Breast epithelium (tissue), 4 donors: ENCODE measurements at regions not wholly inside any gene's neighbourhood (a gene's known extent, or its start where the extent isn't known, plus 50 kb on each side); places are given as distances from the start of the nearest gene placed in this dataset.

Experiments
- DNase-seq, 2 donors: peaks; one replicate each; pipeline ENCODE4 v3.0.0-alpha.2; 2019; ENCODE audit warnings: low spot score in 2 of 2
- H3K27ac ChIP-seq, 2 donors: fragments of 200-600 bp; sonication (generic) in 1 of 2; one replicate each; pipeline ENCODE4 v1.5.1; 2016 to 2019; ENCODE audit warnings: mild to moderate bottlenecking in 1 of 2
- H3K27me3 ChIP-seq, 2 donors: fragments of 200-600 bp; sonication (generic) in 1 of 2; one replicate each; pipeline versions ENCODE4 v1.5.1 to v1.6.0; 2017 to 2019; ENCODE audit warnings: control low read depth in 1 of 2, mild to moderate bottlenecking in 1 of 2
- H3K36me3 ChIP-seq: fragments of 200-600 bp; one replicate; pipeline ENCODE4 v1.5.1; 2019
- H3K4me1 ChIP-seq, 2 donors: fragments of 200-600 bp; sonication (generic); one replicate each; pipeline ENCODE4 v1.5.1; 2016 to 2019; ENCODE audit warnings: control low read depth in 1 of 2
- H3K4me3 ChIP-seq, 3 donors: fragments of 200-600 bp; sonication (generic); 1 replicate in 2 of 3; 2 replicates in 1 of 3; pipeline ENCODE4 v1.5.1; 2016 to 2019; ENCODE audit warnings: mild to moderate bottlenecking in 3 of 3, moderate library complexity in 2 of 3
- H3K9me3 ChIP-seq, 2 donors: fragments of 200-600 bp; sonication (generic) in 1 of 2; one replicate each; pipeline ENCODE4 v1.5.1; 2016 to 2019; ENCODE audit warnings: control low read depth in 1 of 2
- POLR2A ChIP-seq: fragments of 450-650 bp; IDR thresholded peaks from one replicate; pipeline ENCODE4 v1.6.1; 2016; ENCODE audit warnings: antibody characterized with exemption, mild to moderate bottlenecking, moderate library complexity
- POLR2AphosphoS5 ChIP-seq, 3 donors: sonication (generic); formaldehyde crosslinking; IDR thresholded peaks; one replicate each; pipeline ENCODE4 v1.6.1; 2017; ENCODE audit warnings: antibody characterized with exemption in 3 of 3
- intact Hi-C: fragments of 100-400 bp; cut with DNase I; formaldehyde crosslinking; loops from one replicate; pipeline ENCODE4 v1.15.1; 2023; ENCODE audit warnings: low total_unique reads
- TF ChIP-seq, protein P1 (sequence below), 3 donors: fragments of 450-650 bp; IDR thresholded peaks; one replicate each; pipeline ENCODE4 v1.5.1; 2016 to 2017; ENCODE audit warnings: antibody characterized with exemption in 3 of 3, mild to moderate bottlenecking in 3 of 3, moderate library complexity in 3 of 3

DNA sequence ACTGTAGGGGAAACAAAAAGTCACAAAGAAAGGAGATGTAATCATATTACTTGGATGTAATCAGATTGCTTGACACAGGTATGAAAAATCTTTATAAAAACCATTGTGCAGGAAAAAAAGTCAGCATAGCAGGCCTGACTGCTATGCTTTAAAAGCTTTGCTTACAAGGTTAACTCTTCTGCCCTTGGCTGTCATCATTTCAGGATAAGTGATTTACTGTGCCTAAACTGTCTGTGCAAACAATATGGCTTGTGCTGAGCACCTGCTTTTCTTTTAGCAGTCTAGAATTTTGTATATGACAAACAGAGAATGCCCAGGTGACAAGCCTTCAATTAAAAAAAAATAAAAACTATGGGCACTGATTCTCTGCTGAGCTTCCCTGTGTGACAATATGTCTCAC is 63.8 kb upstream of the PLEKHG7 start:
- Histone ChIP-seq H3K27ac (no peak overlapping the region), H3K4me3 (no peak overlapping the region), H3K9me3 (no peaks in the 10 kb centered on the region), H3K4me1 (no peaks in the 10 kb centered on the region), H3K36me3 (no peaks in the 10 kb centered on the region), H3K27me3 (no peaks in the 10 kb centered on the region)
- TF ChIP-seq, protein P1, sequence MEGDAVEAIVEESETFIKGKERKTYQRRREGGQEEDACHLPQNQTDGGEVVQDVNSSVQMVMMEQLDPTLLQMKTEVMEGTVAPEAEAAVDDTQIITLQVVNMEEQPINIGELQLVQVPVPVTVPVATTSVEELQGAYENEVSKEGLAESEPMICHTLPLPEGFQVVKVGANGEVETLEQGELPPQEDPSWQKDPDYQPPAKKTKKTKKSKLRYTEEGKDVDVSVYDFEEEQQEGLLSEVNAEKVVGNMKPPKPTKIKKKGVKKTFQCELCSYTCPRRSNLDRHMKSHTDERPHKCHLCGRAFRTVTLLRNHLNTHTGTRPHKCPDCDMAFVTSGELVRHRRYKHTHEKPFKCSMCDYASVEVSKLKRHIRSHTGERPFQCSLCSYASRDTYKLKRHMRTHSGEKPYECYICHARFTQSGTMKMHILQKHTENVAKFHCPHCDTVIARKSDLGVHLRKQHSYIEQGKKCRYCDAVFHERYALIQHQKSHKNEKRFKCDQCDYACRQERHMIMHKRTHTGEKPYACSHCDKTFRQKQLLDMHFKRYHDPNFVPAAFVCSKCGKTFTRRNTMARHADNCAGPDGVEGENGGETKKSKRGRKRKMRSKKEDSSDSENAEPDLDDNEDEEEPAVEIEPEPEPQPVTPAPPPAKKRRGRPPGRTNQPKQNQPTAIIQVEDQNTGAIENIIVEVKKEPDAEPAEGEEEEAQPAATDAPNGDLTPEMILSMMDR (IDR thresholded peaks at IDR 0.05) = no peak
- TF ChIP-seq POLR2A (no peak), POLR2AphosphoS5 (IDR thresholded peaks at IDR 0.05) (no peak)
- intact Hi-C loops = no loop called here
- no peak for DNase-seq

DNA sequence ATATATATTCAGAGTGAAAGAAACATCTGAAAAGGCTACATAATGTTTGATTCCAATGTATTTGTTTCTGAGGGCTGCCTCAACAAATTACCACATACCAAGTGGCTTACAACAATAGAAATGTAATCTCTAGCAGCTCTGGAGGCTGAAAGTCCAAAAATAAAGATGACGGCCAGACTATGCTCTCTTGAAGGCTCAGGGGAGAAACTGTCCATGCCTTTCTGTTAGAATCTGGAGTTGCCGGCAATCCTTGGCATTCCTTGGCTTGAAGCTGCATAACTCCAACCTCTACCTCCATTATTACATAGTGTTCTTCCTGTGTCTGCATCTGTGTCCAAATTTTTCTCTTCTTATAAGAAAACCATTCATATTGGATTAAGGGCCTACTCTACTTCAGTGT is 68.1 kb upstream of the PLEKHG7 start:
- intact Hi-C loops = no loop called here
- Histone ChIP-seq H3K36me3 (no peaks in the 10 kb centered on the region), H3K9me3 (no peaks in the 10 kb centered on the region), H3K4me3 (no peak overlapping the region), H3K27ac (no peak overlapping the region), H3K27me3 (no peaks in the 10 kb centered on the region), H3K4me1 (no peaks in the 10 kb centered on the region)
- DNase-seq = no peak
- TF ChIP-seq POLR2AphosphoS5 (IDR thresholded peaks at IDR 0.05) = no peak

DNA sequence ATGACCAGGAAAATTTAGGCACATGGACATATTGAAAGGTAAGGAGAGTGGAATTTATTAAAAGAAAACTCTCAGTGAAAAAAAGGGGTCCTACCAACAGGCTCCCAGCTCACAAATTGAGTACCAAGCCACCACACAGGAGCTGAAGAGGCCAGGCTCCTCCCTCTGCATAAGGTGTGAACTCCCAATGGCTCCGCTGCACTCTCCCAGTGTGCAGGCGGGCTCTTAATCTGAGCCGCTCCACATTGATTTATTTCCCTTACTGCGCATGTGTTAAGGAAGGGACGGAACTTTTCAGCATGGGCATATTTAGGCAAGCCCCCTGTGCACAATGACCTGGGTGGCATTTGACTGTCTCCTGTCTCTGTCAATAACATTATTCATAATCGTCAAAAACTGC is 68.6 kb upstream of the PLEKHG7 start:
- H3K27me3 ChIP-seq = no peaks in the 10 kb centered on the region

DNA sequence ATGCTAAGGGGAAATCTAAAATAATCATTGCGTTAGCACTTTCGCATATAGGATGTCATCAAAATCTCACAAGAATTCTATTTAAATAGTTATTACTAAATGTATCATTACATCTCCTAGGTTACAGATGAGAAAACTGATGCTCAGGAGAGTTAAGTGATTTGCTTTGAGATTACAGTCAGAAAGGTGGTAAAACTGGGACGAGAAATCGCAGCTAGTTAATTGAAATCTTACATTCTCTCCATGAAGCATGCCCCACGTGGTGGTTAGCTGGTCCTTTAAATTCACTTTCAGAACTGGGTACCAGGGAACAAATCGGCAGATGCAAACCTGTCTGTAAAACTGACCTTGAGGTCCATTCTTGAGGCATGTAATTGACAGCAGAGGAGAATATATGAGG is 71.8 kb upstream of the PLEKHG7 start:
- no peaks in the 10 kb centered on the region for H3K4me1 ChIP-seq
- TF ChIP-seq, protein P1 (IDR thresholded peaks at IDR 0.05) = no peak
- intact Hi-C loops = no loop called here
- no peaks in the 10 kb centered on the region for H3K27me3 ChIP-seq
- no peaks in the 10 kb centered on the region for H3K9me3 ChIP-seq
- no peak for DNase-seq
- H3K27ac ChIP-seq = no peak overlapping the region
- H3K4me3 ChIP-seq = no peak overlapping the region
- H3K36me3 ChIP-seq = no peaks in the 10 kb centered on the region

More for the DNA sequence above, 68.6 kb upstream of the PLEKHG7 start:
- Histone ChIP-seq H3K4me1 (no peaks in the 10 kb centered on the region), H3K27ac (no peak overlapping the region), H3K4me3 (no peak overlapping the region), H3K36me3 (no peaks in the 10 kb centered on the region), H3K9me3 (no peaks in the 10 kb centered on the region)
- TF ChIP-seq POLR2A = no peak
- TF ChIP-seq, protein P1 (IDR thresholded peaks at IDR 0.05) = no peak
- TF ChIP-seq POLR2AphosphoS5 (IDR thresholded peaks at IDR 0.05) = no peak
- intact Hi-C loops = no loop called here
- no peak for DNase-seq

DNA sequence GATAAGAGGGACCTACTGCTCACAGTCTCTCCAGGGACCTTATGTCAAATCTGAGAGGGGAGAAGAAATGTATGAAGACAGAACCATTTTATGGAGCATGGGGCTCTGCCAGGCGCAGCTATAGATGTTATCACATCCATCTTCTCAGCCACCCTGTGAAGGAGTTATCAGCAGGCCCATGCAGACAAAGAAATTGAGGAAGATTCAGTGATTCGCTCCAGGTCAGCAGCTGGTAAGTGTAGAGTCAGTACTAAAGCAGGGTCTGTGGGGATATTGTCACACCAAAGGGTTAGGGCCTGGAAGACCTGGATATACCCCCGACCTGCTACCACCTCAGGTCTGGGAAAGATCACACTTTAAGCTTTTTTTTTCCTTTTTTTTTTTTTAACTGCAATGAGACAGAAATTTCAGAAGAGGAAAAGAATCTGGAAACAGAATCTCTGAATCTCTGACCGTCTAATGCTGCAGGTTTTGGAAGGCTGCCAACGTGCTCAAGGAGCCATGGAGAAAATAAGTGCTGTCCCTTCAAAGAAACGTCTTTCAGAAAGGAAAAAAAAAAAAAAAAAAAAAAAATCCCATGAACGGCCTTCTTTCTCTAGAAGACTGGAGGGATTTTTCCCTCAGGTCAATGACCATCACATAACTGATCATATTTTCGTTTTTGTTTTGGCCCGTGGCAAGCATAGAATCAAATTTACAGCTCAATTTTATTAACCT is 73.3 kb upstream of the PLEKHG7 start:
- Histone ChIP-seq H3K4me3 (no peak overlapping the region), H3K9me3 (no peaks in the 10 kb centered on the region), H3K4me1 (no peaks in the 10 kb centered on the region), H3K36me3 (no peaks in the 10 kb centered on the region), H3K27me3 (no peaks in the 10 kb centered on the region), H3K27ac (no peak overlapping the region)
- no peak for TF ChIP-seq POLR2AphosphoS5 (IDR thresholded peaks at IDR 0.05)
- TF ChIP-seq, protein P1 (IDR thresholded peaks at IDR 0.05) = no peak
- no peak for TF ChIP-seq POLR2A
- intact Hi-C loops = no loop called here
- peak in 1 of 2 donors; percentile 55 for DNase-seq

DNA sequence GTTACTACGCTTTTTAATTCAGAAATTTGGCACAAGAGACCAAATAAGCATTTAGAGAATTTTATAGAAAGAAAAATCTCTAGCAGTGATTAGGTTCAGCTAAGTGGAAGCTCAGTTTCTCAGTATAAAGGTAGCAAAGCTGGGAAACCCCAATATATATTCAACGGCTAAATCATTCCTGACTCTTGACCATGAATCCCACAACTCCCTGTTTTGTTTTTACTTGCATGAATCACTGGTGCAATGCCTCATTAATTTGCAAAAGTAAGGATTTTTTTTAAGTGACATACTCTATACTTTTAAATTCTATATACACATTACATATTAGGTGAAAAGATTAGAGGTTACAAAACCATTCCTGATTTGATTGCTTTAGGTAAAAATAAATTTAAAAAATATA is 74.3 kb upstream of the PLEKHG7 start:
- Histone ChIP-seq H3K36me3 (no peaks in the 10 kb centered on the region), H3K27me3 (no peaks in the 10 kb centered on the region), H3K9me3 (no peaks in the 10 kb centered on the region), H3K4me3 (no peak overlapping the region), H3K27ac (no peak overlapping the region), H3K4me1 (no peaks in the 10 kb centered on the region)
- TF ChIP-seq POLR2AphosphoS5 (IDR thresholded peaks at IDR 0.05) (no peak), POLR2A (no peak)
- TF ChIP-seq, protein P1 (IDR thresholded peaks at IDR 0.05) = no peak
- intact Hi-C loops = no loop called here
- no peak for DNase-seq
